Mammary epithelial cell (primary cell): ENCODE measurements at regions not wholly inside any gene's neighbourhood (a gene's known extent, or its start where the extent isn't known, plus 50 kb on each side); places are given as distances from the start of the nearest gene placed in this dataset.

Experiments
- EZH2 ChIP-seq: IDR thresholded peaks from 2 replicates; pipeline ENCODE4 v1.6.1; 2012; ENCODE audit warnings: low read length, inconsistent platforms, borderline replicate concordance
- TF ChIP-seq, protein P1 (sequence below), 2 donors: IDR thresholded peaks in 1 of 2; conservative IDR thresholded peaks in 1 of 2; 2 replicates each; pipeline ENCODE4 v1.5.1; 2011 to 2012; ENCODE audit warnings: inconsistent platforms in 2 of 2, low read length in 2 of 2, mild to moderate bottlenecking in 2 of 2, control low read depth in 1 of 2, low read depth in 1 of 2; ENCODE audit not compliant: insufficient read depth in 1 of 2; ENCODE audit errors: extremely low read depth in 1 of 2

DNA sequence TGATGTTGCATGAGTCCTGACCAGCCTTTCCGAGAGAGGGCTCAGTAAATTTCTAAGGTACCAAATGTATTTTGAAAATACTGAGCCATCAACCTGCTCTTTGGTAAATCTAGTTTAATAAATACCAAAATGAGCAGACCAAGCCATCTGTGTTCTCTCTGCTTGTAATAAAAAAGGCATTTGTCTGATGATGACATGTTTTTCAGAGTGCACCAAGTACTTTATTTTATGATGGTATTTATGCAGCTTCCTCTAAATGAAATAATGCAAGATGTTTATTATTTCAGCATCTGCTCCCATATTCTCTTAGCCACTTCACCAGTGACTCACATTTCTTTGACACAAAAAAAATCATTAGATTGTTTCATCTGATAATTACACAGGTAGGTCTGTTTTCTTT, 700.5 kb downstream of the TRIML1 start:
- TF ChIP-seq EZH2: no peak
- TF ChIP-seq, protein P1, sequence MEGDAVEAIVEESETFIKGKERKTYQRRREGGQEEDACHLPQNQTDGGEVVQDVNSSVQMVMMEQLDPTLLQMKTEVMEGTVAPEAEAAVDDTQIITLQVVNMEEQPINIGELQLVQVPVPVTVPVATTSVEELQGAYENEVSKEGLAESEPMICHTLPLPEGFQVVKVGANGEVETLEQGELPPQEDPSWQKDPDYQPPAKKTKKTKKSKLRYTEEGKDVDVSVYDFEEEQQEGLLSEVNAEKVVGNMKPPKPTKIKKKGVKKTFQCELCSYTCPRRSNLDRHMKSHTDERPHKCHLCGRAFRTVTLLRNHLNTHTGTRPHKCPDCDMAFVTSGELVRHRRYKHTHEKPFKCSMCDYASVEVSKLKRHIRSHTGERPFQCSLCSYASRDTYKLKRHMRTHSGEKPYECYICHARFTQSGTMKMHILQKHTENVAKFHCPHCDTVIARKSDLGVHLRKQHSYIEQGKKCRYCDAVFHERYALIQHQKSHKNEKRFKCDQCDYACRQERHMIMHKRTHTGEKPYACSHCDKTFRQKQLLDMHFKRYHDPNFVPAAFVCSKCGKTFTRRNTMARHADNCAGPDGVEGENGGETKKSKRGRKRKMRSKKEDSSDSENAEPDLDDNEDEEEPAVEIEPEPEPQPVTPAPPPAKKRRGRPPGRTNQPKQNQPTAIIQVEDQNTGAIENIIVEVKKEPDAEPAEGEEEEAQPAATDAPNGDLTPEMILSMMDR (conservative IDR thresholded peaks at IDR 0.05 in 1 of 2, IDR thresholded peaks at IDR 0.05 in 1 of 2; ENCODE audit: extremely low read depth in 1 of 2, insufficient read depth in 1 of 2, low read depth in 1 of 2, low read length in 2 of 2): no peak
